ENCODE measurements at regions not wholly inside any gene's neighbourhood (a gene's known extent, or its start where the extent isn't known, plus 50 kb on each side); places are given as distances from the start of the nearest gene placed in this dataset.

DNA sequence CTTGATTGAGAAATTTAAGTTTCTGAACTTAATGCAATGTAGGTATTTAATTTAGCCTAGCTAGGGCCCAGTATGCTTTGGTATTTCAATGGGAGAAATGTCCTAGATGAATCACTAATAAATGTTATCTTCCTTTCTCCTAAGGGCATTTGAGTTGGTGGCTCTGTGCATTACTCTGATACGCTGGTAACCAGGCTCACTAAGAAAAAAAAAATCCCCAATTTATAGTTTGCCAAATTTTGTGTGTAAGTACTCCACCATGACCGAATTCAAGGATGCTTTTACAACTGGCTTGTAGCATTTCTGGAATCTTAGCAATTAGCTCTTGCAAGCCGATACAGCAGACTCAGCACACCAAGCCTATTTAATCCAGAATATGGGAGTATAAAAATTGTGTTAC, 94.6 kb upstream of the LPP start:
- TF ChIP-seq, protein P1, sequence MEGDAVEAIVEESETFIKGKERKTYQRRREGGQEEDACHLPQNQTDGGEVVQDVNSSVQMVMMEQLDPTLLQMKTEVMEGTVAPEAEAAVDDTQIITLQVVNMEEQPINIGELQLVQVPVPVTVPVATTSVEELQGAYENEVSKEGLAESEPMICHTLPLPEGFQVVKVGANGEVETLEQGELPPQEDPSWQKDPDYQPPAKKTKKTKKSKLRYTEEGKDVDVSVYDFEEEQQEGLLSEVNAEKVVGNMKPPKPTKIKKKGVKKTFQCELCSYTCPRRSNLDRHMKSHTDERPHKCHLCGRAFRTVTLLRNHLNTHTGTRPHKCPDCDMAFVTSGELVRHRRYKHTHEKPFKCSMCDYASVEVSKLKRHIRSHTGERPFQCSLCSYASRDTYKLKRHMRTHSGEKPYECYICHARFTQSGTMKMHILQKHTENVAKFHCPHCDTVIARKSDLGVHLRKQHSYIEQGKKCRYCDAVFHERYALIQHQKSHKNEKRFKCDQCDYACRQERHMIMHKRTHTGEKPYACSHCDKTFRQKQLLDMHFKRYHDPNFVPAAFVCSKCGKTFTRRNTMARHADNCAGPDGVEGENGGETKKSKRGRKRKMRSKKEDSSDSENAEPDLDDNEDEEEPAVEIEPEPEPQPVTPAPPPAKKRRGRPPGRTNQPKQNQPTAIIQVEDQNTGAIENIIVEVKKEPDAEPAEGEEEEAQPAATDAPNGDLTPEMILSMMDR (conservative IDR thresholded peaks at IDR 0.05; ENCODE audit: low read depth, low read length): no peak
- no peaks in the 10 kb centered on the region for H4K20me1 ChIP-seq (ENCODE audit: insufficient read depth)
- no peaks in the 10 kb centered on the region for H3K4me1 ChIP-seq (ENCODE audit: low read depth, poor library complexity, severe bottlenecking)
- no peak overlapping the region for H3K9ac ChIP-seq
- H3K79me2 ChIP-seq (ENCODE audit: insufficient read depth, low read depth): no peaks in the 10 kb centered on the region
- H2AFZ ChIP-seq (ENCODE audit: low read depth): no peak overlapping the region
- no peak overlapping the region for H3K4me3 ChIP-seq (IDR thresholded peaks at IDR 0.05; ENCODE audit: insufficient read depth, low read depth, low read length)
- H3K4me2 ChIP-seq: no peak overlapping the region
- H3K27me3 ChIP-seq (ENCODE audit: insufficient read depth, low read depth): no peaks in the 10 kb centered on the region
- no peaks in the 10 kb centered on the region for H3K36me3 ChIP-seq (ENCODE audit: insufficient read depth)
- H3K27ac ChIP-seq: no peak overlapping the region

DNA sequence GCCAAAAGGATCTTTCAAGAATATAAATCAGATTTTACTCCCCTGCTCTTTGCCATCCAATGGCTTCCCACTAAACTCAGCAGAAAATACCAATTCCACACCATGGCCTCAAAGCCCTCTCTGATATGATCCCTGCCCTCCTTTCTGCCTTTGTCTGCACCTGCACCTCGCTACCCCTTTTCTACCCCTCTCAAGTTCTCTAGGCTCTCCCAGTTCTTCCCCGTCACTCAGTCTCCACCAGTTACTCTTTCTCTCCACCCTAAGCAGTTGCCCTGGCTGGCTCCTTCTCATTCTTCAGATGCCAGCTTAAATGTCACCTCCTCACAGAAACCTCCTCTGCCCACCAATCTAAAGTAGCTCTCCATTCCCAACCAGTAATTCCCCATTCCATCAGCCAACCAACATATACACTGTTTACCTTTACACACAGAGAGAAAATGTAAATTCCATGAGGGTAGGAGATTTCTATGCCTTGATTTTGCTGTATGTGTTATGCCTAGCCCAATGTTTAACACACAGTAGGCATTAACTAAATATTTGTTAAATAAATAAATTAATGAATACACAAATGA, 93.6 kb upstream of the LPP start:
- Histone ChIP-seq H3K27me3 (ENCODE audit: insufficient read depth, low read depth) (no peaks in the 10 kb centered on the region), H2AFZ (ENCODE audit: low read depth) (no peak overlapping the region), H3K4me3 (IDR thresholded peaks at IDR 0.05; ENCODE audit: insufficient read depth, low read depth, low read length) (no peak overlapping the region), H3K79me2 (ENCODE audit: insufficient read depth, low read depth) (no peaks in the 10 kb centered on the region), H3K27ac (no peak overlapping the region), H3K36me3 (ENCODE audit: insufficient read depth) (no peaks in the 10 kb centered on the region), H4K20me1 (ENCODE audit: insufficient read depth) (no peaks in the 10 kb centered on the region), H3K9ac (no peak overlapping the region), H3K4me2 (no peak overlapping the region), H3K4me1 (ENCODE audit: low read depth, poor library complexity, severe bottlenecking) (no peaks in the 10 kb centered on the region)
- TF ChIP-seq, protein P1 (conservative IDR thresholded peaks at IDR 0.05; ENCODE audit: low read depth, low read length): no peak

DNA sequence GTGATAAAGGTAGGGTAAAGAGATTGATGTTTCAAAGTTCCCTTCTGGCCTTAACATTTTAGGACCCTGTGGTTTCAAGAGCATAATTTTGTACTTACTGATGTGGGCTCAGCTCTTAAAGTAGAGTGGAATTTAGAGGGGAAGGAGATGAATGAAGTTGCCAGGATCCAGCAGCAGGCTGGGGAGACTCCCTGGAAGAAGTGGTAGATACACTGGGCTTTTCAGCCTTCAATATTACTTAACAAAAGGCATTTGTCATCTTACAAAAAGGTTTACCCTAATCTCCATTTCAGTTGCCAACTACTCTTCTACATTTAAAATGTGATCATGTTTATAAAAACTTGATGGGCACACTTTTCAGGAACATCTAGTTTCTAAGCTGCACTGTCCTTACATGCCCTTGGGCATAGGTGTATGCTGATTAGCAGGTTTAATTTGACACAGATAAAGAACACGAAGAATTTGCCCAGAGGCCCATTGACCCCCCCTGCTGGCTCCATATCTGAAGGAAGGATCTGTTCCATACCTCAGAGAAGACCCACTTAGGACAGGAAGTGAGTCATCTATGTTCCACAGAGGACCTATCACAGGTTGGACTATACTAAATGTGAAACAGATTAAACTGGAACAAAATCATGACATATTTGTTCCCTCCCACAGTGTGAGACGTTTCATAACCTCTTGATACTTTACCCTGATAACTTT, 93.0 kb upstream of the LPP start:
- Histone ChIP-seq H3K9ac (no peak overlapping the region), H2AFZ (ENCODE audit: low read depth) (no peak overlapping the region), H3K36me3 (ENCODE audit: insufficient read depth) (no peaks in the 10 kb centered on the region), H4K20me1 (ENCODE audit: insufficient read depth) (no peaks in the 10 kb centered on the region), H3K4me3 (IDR thresholded peaks at IDR 0.05; ENCODE audit: insufficient read depth, low read depth, low read length) (no peak overlapping the region), H3K4me2 (no peak overlapping the region), H3K27me3 (ENCODE audit: insufficient read depth, low read depth) (no peaks in the 10 kb centered on the region), H3K4me1 (ENCODE audit: low read depth, poor library complexity, severe bottlenecking) (no peaks in the 10 kb centered on the region), H3K27ac (no peak overlapping the region), H3K79me2 (ENCODE audit: insufficient read depth, low read depth) (no peaks in the 10 kb centered on the region)
- TF ChIP-seq, protein P1 (conservative IDR thresholded peaks at IDR 0.05; ENCODE audit: low read depth, low read length): no peak

DNA sequence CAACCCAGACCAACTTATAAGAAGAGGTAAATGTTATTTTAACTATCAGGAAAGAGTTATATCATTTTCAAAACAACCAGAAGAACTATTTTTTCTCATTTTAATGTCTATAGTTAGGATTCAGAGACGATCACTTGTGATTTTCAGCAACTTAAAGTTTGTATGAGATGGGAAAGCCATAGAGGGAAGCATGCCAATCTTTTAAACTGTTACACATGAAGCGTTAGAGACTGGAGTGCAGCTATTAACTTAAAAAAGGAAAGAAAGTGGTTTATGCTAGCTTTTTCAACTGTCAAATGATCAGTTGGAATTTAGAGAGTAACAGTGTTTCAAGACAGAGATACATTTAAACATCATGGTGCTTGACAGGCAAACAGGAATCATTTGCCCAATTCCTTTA, 91.7 kb upstream of the LPP start:
- Histone ChIP-seq H3K36me3 (ENCODE audit: insufficient read depth) (no peaks in the 10 kb centered on the region), H4K20me1 (ENCODE audit: insufficient read depth) (no peaks in the 10 kb centered on the region), H2AFZ (ENCODE audit: low read depth) (no peak overlapping the region), H3K79me2 (ENCODE audit: insufficient read depth, low read depth) (no peaks in the 10 kb centered on the region), H3K4me1 (ENCODE audit: low read depth, poor library complexity, severe bottlenecking) (no peaks in the 10 kb centered on the region), H3K27ac (no peak overlapping the region), H3K9ac (no peak overlapping the region), H3K27me3 (ENCODE audit: insufficient read depth, low read depth) (no peaks in the 10 kb centered on the region), H3K4me3 (IDR thresholded peaks at IDR 0.05; ENCODE audit: insufficient read depth, low read depth, low read length) (no peak overlapping the region), H3K4me2 (no peak overlapping the region)
- TF ChIP-seq, protein P1 (conservative IDR thresholded peaks at IDR 0.05; ENCODE audit: low read depth, low read length): no peak
